ENCODE measurements at regions not wholly inside any gene's neighbourhood (a gene's known extent, or its start where the extent isn't known, plus 50 kb on each side); places are given as distances from the start of the nearest gene placed in this dataset.

- DNase-seq (ENCODE audit: low spot score) = no peak
These were observed 62.4 kb upstream of the PIAS1 start for GRCh38 chr15:67991706-67992105.

- DNase-seq (ENCODE audit: low spot score) = no peak
These were observed 61.7 kb upstream of the PIAS1 start for GRCh38 chr15:67992411-67992810.

GRCh38 chr15:67992834-67993233 lies 61.3 kb upstream of the PIAS1 start:
- DNase-seq (ENCODE audit: low spot score) = no peak

- no peak for DNase-seq (ENCODE audit: low spot score)
These were observed 56.1 kb upstream of the PIAS1 start for GRCh38 chr15:67997996-67998395.

GRCh38 chr15:67998599-67999133 lies 55.4 kb upstream of the PIAS1 start:
- peak; percentile 37 for DNase-seq (ENCODE audit: low spot score)

GRCh38 chr15:67999320-68000100 lies 54.6 kb upstream of the PIAS1 start:
- DNase-seq (ENCODE audit: low spot score) = no peak

GRCh38 chr15:68000754-68001153 lies 53.4 kb upstream of the PIAS1 start:
- DNase-seq (ENCODE audit: low spot score) = no peak

GRCh38 chr15:68001811-68002210 lies 52.3 kb upstream of the PIAS1 start:
- no peak for DNase-seq (ENCODE audit: low spot score)

GRCh38 chr15:68003297-68003696 lies 50.8 kb upstream of the PIAS1 start:
- no peak for DNase-seq (ENCODE audit: low spot score)

All from mucosa of gallbladder (tissue), 1 donor.